SK-N-SH (cell line): ENCODE measurements at regions not wholly inside any gene's neighbourhood (a gene's known extent, or its start where the extent isn't known, plus 50 kb on each side); places are given as distances from the start of the nearest gene placed in this dataset.

Experiments used
- CTCF ChIA-PET: fragments of 300-600, 350-600 bp; formaldehyde crosslinking; extraction: SDS; loops from one replicate; lab custom pipeline; 2021; lab: Yijun Ruan, JAX
- POLR2A ChIA-PET: fragments of 350-600 bp; sonication (Branson Sonifier 250); formaldehyde crosslinking; extraction: SDS; loops from one replicate; lab custom pipeline; 2020; ENCODE audit warnings: antibody characterized with exemption, inconsistent platforms; lab: Yijun Ruan, JAX
- DNase-seq: peaks from one replicate; pipeline ENCODE4 v3.0.0; 2012
- H2AFZ ChIP-seq: fragments of 200-600 bp; sonication (generic); 2 replicates; pipeline ENCODE4 v1.8.1; 2016; ENCODE audit warnings: antibody characterized with exemption, mild to moderate bottlenecking, low read depth
- H3F3A ChIP-seq: fragments of 200-600 bp; sonication (generic); replicated peaks from 2 replicates; pipeline ENCODE3; 2016; ENCODE audit warnings: antibody characterized with exemption, mild to moderate bottlenecking; ENCODE audit not compliant: insufficient read depth
- H3K27ac ChIP-seq, 2 experiments: fragments of 200-500 bp in 1 of 2; fragments of 200-600 bp in 1 of 2; sonication (Bioruptor generic) in 1 of 2; sonication (generic), shearing (Covaris generic) in 1 of 2; 2 replicates each; pipeline versions ENCODE4 v1.5.1 to v1.6.1; 2014 to 2016; ENCODE audit warnings: low read depth in 2 of 2, inconsistent platforms in 1 of 2, low read length in 1 of 2, mild to moderate bottlenecking in 1 of 2, mixed read lengths in 1 of 2
- H3K27me3 ChIP-seq: fragments of 200-600 bp; sonication (generic), shearing (Covaris generic); 2 replicates; pipeline ENCODE4 v1.6.1; 2016; ENCODE audit warnings: mixed run types; ENCODE audit not compliant: insufficient read depth
- H3K36me3 ChIP-seq, 2 experiments: fragments of 200-500 bp in 1 of 2; fragments of 200-600 bp in 1 of 2; sonication (Bioruptor generic) in 1 of 2; sonication (generic) in 1 of 2; replicated peaks in 1 of 2; 2 replicates each; pipeline versions ENCODE3 to v1.5.1; 2014 to 2016; ENCODE audit warnings: low read length in 1 of 2, mild to moderate bottlenecking in 1 of 2; ENCODE audit not compliant: insufficient read depth in 2 of 2, control insufficient read depth in 1 of 2
- H3K4me1 ChIP-seq, 2 experiments: fragments of 200-500 bp in 1 of 2; fragments of 200-600 bp in 1 of 2; sonication (Bioruptor generic) in 1 of 2; sonication (generic), shearing (Covaris generic) in 1 of 2; 2 replicates each; pipeline versions ENCODE4 v1.5.1 to v1.6.1; 2014 to 2016; ENCODE audit warnings: low read depth in 1 of 2, low read length in 1 of 2, mixed run types in 1 of 2; ENCODE audit not compliant: insufficient read depth in 2 of 2, control insufficient read depth in 1 of 2
- H3K4me2 ChIP-seq: fragments of 200-600 bp; sonication (generic), shearing (Covaris generic); 2 replicates; pipeline ENCODE4 v1.6.1; 2017; ENCODE audit warnings: mixed run types
- H3K4me3 ChIP-seq, 2 experiments: fragments of 200-500 bp in 1 of 2; fragments of 200-600 bp in 1 of 2; sonication (Bioruptor generic) in 1 of 2; sonication (generic), shearing (Covaris generic) in 1 of 2; 2 replicates each; pipeline versions ENCODE4 v1.5.1 to v1.8.1; 2014 to 2016; ENCODE audit warnings: low read depth in 2 of 2, inconsistent platforms in 1 of 2, low read length in 1 of 2, mild to moderate bottlenecking in 1 of 2, mixed read lengths in 1 of 2, moderate library complexity in 1 of 2
- H3K79me2 ChIP-seq: fragments of 200-600 bp; sonication (generic); 2 replicates; pipeline ENCODE4 v1.8.1; 2017; ENCODE audit warnings: mild to moderate bottlenecking; ENCODE audit not compliant: insufficient read depth
- H3K9ac ChIP-seq: fragments of 200-600 bp; sonication (generic); 2 replicates; pipeline ENCODE4 v1.6.1; 2017; ENCODE audit warnings: mixed run types
- H3K9me2 ChIP-seq: fragments of 200-600 bp; sonication (generic); 2 replicates; pipeline ENCODE4 v1.6.1; 2017; ENCODE audit warnings: mixed run types
- H3K9me3 ChIP-seq: fragments of 200-600 bp; sonication (generic); 2 replicates; pipeline ENCODE4 v1.6.1; 2017; ENCODE audit warnings: mixed run types, mild to moderate bottlenecking, moderate library complexity
- H4K20me1 ChIP-seq: fragments of 200-600 bp; sonication (generic); 2 replicates; pipeline ENCODE4 v1.6.1; 2017; ENCODE audit warnings: mild to moderate bottlenecking, mixed run types; ENCODE audit not compliant: insufficient read depth
- CTCF ChIP-seq: fragments of 200-600 bp; sonication (generic); IDR thresholded peaks from 2 replicates; pipeline ENCODE4 v1.6.1; 2017; ENCODE audit warnings: antibody characterized with exemption, mild to moderate bottlenecking, moderate library complexity
- ELF1 ChIP-seq: IDR thresholded peaks from 2 replicates; pipeline ENCODE4 v1.4.0; 2012
- EP300 ChIP-seq, 2 experiments: IDR thresholded peaks; 2 replicates each; pipeline versions ENCODE4 v1.4.0 to v1.6.1; 2012; ENCODE audit warnings: borderline replicate concordance in 1 of 2, low read depth in 1 of 2, low read length in 1 of 2
- EZH2phosphoT487 ChIP-seq: fragments of 200-600 bp; sonication (generic); IDR thresholded peaks from 2 replicates; pipeline ENCODE4 v1.6.1; 2017; ENCODE audit warnings: low read depth, mixed run types, mild to moderate bottlenecking, antibody characterized with exemption, moderate library complexity, borderline replicate concordance
- FOSL2 ChIP-seq: IDR thresholded peaks from 2 replicates; pipeline ENCODE4 v1.4.0; 2012; ENCODE audit warnings: low read depth, mild to moderate bottlenecking, moderate library complexity, borderline replicate concordance
- FOXM1 ChIP-seq: IDR thresholded peaks from 2 replicates; pipeline ENCODE4 v1.4.0; 2012; ENCODE audit warnings: low read depth, mild to moderate bottlenecking
- IRF3 ChIP-seq: fragments of 150-350 bp; IDR thresholded peaks from 2 replicates; pipeline ENCODE4 v1.6.1; 2016; ENCODE audit warnings: mild to moderate bottlenecking, low read depth, low read length
- MEF2A ChIP-seq: IDR thresholded peaks from 2 replicates; pipeline ENCODE4 v1.4.0; 2012; ENCODE audit warnings: low read depth, borderline replicate concordance
- MXI1 ChIP-seq: IDR thresholded peaks from 2 replicates; pipeline ENCODE4 v1.6.1; 2012; ENCODE audit warnings: mild to moderate bottlenecking, low read depth, low read length, improper control_type of control experiment
- RFX5 ChIP-seq: IDR thresholded peaks from 2 replicates; pipeline ENCODE4 v1.6.1; 2012; ENCODE audit warnings: mild to moderate bottlenecking, improper control_type of control experiment, low read length
- TAF1 ChIP-seq: IDR thresholded peaks from 2 replicates; pipeline ENCODE4 v1.6.1; 2012; ENCODE audit warnings: low read depth, mild to moderate bottlenecking, low read length, moderate library complexity, borderline replicate concordance
- TEAD4 ChIP-seq: IDR thresholded peaks from 2 replicates; pipeline ENCODE4 v1.4.0; 2012; ENCODE audit warnings: mild to moderate bottlenecking, borderline replicate concordance; ENCODE audit not compliant: insufficient read depth
- USF1 ChIP-seq: IDR thresholded peaks from 2 replicates; pipeline ENCODE4 v1.4.0; 2012; ENCODE audit warnings: low read depth, borderline replicate concordance
- whole genome bisulfite sequencing: methylation state at CpG from one replicate; pipeline ENCODE4 v1.1.6; 2017; ENCODE audit warnings: low lambda C conversion rate; 5-methylcytosine and 5-hydroxymethylcytosine counted together
- TF ChIP-seq, protein P1 (sequence below): fragments of 150-350 bp; IDR thresholded peaks from 2 replicates; pipeline ENCODE4 v1.6.1; 2017; ENCODE audit warnings: antibody characterized with exemption, low read length, low read depth, borderline replicate concordance
- TF ChIP-seq, protein P2 (sequence below): IDR thresholded peaks from 2 replicates; pipeline ENCODE4 v1.4.0; 2012; ENCODE audit warnings: low read depth, borderline replicate concordance
- TF ChIP-seq, protein P3 (sequence below): IDR thresholded peaks from 2 replicates; pipeline ENCODE4 v1.6.1; 2012; ENCODE audit warnings: mild to moderate bottlenecking, low read depth, low read length, moderate library complexity

DNA sequence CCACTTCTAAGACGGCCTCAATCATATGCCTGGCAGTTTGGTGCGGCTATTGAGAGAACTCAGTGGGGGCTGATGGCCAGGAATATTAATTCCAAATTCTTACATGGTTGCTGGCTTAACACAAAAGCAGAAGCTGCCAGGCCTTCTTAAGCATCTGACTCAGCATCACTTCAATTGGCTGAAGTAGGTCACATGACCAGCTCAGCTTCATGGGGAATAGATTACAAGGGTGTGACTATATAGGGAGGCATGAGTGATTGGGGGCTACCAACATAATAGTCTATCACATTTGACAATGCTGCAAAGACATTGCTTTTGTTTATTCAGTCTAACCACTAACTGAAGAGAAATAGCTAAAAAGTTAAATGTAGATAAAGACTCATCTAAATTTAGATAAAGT, 101.6 kb upstream of the ANKRD28 start:
- Histone ChIP-seq H3K9ac (no peak overlapping the region), H3K27ac (no peak overlapping the region), H3K4me1 (peaks cover 0 to 6% of the 10 kb centered on the region in 2 experiments; a peak in 1 of 4 replicates), H2AFZ (0 out of 2 replicates have a peak overlapping the region, but pooled peaks have one; percentile 50), H3K4me3 (no peak overlapping the region), H3K4me2 (no peak overlapping the region), H3K79me2 (no peaks in the 10 kb centered on the region), H3K27me3 (no peaks in the 10 kb centered on the region), H3K9me3 (no peaks in the 10 kb centered on the region), H3F3A (no peaks in the 10 kb centered on the region), H3K9me2 (no peaks in the 10 kb centered on the region), H3K36me3 (no peaks in the 10 kb centered on the region), H4K20me1 (no peaks in the 10 kb centered on the region)
- no peak for DNase-seq
- ChIA-PET POLR2A (no interaction called here), CTCF (interaction anchor here (1.0 kb wide), 1 partner anchor 270 kb away, joined by 4 read pairs; no protein-coding TSS in a partner anchor)
- WGBS = 94% methylated on average over 2 of the region's 2 CpGs
- TF ChIP-seq EZH2phosphoT487 (no peak), USF1 (peak; percentile 80; the same call in 1 of the 2 replicates)

DNA sequence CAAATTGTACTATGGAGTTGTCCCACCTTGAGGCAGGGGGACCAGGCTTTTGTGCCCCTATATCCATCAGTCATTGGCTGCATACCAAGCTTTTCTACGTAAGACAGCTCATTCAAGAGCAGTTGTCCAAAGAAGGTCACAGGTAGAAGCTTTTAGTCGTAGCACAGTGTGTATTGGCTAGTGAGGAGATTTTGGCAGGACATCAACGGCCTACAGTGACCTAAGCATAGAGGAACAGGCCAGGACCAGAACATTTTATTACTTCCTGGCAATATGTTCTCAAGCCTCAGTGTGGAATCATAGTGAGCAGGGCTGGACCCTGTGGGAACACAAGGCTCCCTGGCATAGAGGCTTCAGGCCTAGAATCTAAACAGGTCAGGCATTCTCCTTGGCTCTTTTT, 105.4 kb upstream of the ANKRD28 start:
- H4K20me1 ChIP-seq = no peaks in the 10 kb centered on the region
- no peak overlapping the region for H3K9ac ChIP-seq
- no peak overlapping the region for H3K4me2 ChIP-seq
- H3K9me3 ChIP-seq = no peaks in the 10 kb centered on the region
- 71% methylated on average over 2 of the region's 3 CpGs for WGBS
- no peaks in the 10 kb centered on the region for H3K79me2 ChIP-seq
- H2AFZ ChIP-seq = no peak overlapping the region
- ChIA-PET CTCF (no interaction called here), POLR2A (no interaction called here)
- H3K27ac ChIP-seq = no peak overlapping the region
- no peaks in the 10 kb centered on the region for H3K27me3 ChIP-seq
- H3K36me3 ChIP-seq = no peaks in the 10 kb centered on the region
- DNase-seq = no peak
- no peaks in the 10 kb centered on the region for H3K9me2 ChIP-seq
- H3K4me3 ChIP-seq = no peak overlapping the region
- no peak for TF ChIP-seq ELF1
- TF ChIP-seq RFX5 = no peak
- no peak for TF ChIP-seq CTCF
- TF ChIP-seq EP300 (IDR thresholded peaks at IDR 0.05; ENCODE audit: borderline replicate concordance in 1 of 2, low read depth in 1 of 2, low read length in 1 of 2) = no peak
- TF ChIP-seq, protein P1, sequence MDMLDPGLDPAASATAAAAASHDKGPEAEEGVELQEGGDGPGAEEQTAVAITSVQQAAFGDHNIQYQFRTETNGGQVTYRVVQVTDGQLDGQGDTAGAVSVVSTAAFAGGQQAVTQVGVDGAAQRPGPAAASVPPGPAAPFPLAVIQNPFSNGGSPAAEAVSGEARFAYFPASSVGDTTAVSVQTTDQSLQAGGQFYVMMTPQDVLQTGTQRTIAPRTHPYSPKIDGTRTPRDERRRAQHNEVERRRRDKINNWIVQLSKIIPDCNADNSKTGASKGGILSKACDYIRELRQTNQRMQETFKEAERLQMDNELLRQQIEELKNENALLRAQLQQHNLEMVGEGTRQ = no peak
- no peak for TF ChIP-seq TEAD4
- TF ChIP-seq MEF2A = no peak
- TF ChIP-seq TAF1 = no peak
- no peak for TF ChIP-seq FOSL2
- TF ChIP-seq, protein P2, sequence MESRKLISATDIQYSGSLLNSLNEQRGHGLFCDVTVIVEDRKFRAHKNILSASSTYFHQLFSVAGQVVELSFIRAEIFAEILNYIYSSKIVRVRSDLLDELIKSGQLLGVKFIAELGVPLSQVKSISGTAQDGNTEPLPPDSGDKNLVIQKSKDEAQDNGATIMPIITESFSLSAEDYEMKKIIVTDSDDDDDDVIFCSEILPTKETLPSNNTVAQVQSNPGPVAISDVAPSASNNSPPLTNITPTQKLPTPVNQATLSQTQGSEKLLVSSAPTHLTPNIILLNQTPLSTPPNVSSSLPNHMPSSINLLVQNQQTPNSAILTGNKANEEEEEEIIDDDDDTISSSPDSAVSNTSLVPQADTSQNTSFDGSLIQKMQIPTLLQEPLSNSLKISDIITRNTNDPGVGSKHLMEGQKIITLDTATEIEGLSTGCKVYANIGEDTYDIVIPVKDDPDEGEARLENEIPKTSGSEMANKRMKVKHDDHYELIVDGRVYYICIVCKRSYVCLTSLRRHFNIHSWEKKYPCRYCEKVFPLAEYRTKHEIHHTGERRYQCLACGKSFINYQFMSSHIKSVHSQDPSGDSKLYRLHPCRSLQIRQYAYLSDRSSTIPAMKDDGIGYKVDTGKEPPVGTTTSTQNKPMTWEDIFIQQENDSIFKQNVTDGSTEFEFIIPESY = no peak
- TF ChIP-seq, protein P3, sequence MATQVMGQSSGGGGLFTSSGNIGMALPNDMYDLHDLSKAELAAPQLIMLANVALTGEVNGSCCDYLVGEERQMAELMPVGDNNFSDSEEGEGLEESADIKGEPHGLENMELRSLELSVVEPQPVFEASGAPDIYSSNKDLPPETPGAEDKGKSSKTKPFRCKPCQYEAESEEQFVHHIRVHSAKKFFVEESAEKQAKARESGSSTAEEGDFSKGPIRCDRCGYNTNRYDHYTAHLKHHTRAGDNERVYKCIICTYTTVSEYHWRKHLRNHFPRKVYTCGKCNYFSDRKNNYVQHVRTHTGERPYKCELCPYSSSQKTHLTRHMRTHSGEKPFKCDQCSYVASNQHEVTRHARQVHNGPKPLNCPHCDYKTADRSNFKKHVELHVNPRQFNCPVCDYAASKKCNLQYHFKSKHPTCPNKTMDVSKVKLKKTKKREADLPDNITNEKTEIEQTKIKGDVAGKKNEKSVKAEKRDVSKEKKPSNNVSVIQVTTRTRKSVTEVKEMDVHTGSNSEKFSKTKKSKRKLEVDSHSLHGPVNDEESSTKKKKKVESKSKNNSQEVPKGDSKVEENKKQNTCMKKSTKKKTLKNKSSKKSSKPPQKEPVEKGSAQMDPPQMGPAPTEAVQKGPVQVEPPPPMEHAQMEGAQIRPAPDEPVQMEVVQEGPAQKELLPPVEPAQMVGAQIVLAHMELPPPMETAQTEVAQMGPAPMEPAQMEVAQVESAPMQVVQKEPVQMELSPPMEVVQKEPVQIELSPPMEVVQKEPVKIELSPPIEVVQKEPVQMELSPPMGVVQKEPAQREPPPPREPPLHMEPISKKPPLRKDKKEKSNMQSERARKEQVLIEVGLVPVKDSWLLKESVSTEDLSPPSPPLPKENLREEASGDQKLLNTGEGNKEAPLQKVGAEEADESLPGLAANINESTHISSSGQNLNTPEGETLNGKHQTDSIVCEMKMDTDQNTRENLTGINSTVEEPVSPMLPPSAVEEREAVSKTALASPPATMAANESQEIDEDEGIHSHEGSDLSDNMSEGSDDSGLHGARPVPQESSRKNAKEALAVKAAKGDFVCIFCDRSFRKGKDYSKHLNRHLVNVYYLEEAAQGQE = no peak
- TF ChIP-seq IRF3 = no peak
- no peak for TF ChIP-seq FOXM1
- TF ChIP-seq MXI1 = no peak
- no peaks in the 10 kb centered on the region for H3F3A ChIP-seq
- peaks cover 0 to 6% of the 10 kb centered on the region in 2 experiments; a peak in 1 of 4 replicates for H3K4me1 ChIP-seq
